OCI-LY7 (cell line): ENCODE measurements at regions not wholly inside any gene's neighbourhood (a gene's known extent, or its start where the extent isn't known, plus 50 kb on each side); places are given as distances from the start of the nearest gene placed in this dataset.

Source experiments
- BruUV-seq: library from RNA; stranded (reverse); fragments of 400-500 nt; replicated peaks from 2 replicates; lab custom pipeline; 2021; lab: Mats Ljungman, UMichigan
- CTCF ChIA-PET: fragments of 300-600 bp; sonication (Branson Sonifier 250); formaldehyde crosslinking; loops from one replicate; lab custom pipeline; 2022; ENCODE audit warnings: antibody characterized with exemption; ENCODE audit not compliant: unreplicated experiment; lab: Charles Lee
- POLR2A ChIA-PET: fragments of 300-600 bp; sonication (Branson Sonifier 250); formaldehyde crosslinking; loops from one replicate; lab custom pipeline; 2022; ENCODE audit warnings: antibody characterized with exemption; lab: Charles Lee
- DNase-seq: peaks from one replicate; pipeline ENCODE4 v3.0.0-alpha.2; 2015; ENCODE audit warnings: low spot score
- H2AFZ ChIP-seq: fragments of 200-600 bp; sonication (generic), shearing (Covaris generic); 2 replicates; pipeline ENCODE4 v1.6.1; 2014; ENCODE audit warnings: mild to moderate bottlenecking, antibody characterized with exemption, low read length, moderate library complexity
- H3K27ac ChIP-seq: fragments of 200-600 bp; sonication (generic); 2 replicates; pipeline ENCODE4 v1.5.1; 2014; ENCODE audit warnings: mixed run types, low read depth, mild to moderate bottlenecking, moderate library complexity, low read length, inconsistent platforms; ENCODE audit not compliant: poor library complexity, severe bottlenecking
- H3K36me3 ChIP-seq: fragments of 200-600 bp; sonication (generic); 2 replicates; pipeline ENCODE4 v1.6.1; 2014; ENCODE audit warnings: mild to moderate bottlenecking, antibody characterized with exemption, low read length, moderate library complexity, mixed read lengths; ENCODE audit not compliant: insufficient read depth
- H3K4me1 ChIP-seq: fragments of 200-600 bp; sonication (generic); 2 replicates; pipeline ENCODE4 v1.5.1; 2014; ENCODE audit warnings: mild to moderate bottlenecking, low read length; ENCODE audit not compliant: insufficient read depth, poor library complexity, severe bottlenecking
- H3K4me2 ChIP-seq: fragments of 200-600 bp; sonication (generic); 2 replicates; pipeline ENCODE4 v1.6.1; 2014; ENCODE audit warnings: mild to moderate bottlenecking, low read length
- H3K4me3 ChIP-seq: fragments of 200-600 bp; sonication (generic); 2 replicates; pipeline ENCODE4 v1.5.1; 2014; ENCODE audit warnings: mild to moderate bottlenecking, low read depth, low read length; ENCODE audit not compliant: poor library complexity, severe bottlenecking
- H3K79me2 ChIP-seq: fragments of 200-600 bp; sonication (generic); 2 replicates; pipeline ENCODE4 v1.6.1; 2016; ENCODE audit warnings: low read depth, mild to moderate bottlenecking, low read length, moderate library complexity, mixed read lengths; ENCODE audit not compliant: insufficient read depth
- H3K9me2 ChIP-seq: fragments of 200-600 bp; sonication (generic); 2 replicates; pipeline ENCODE4 v1.6.1; 2016; ENCODE audit warnings: mild to moderate bottlenecking, low read length, mixed read lengths; ENCODE audit not compliant: insufficient read depth
- H3K9me3 ChIP-seq: fragments of 200-600 bp; sonication (generic); 2 replicates; pipeline ENCODE4 v1.6.1; 2014; ENCODE audit warnings: mild to moderate bottlenecking, mixed run types, low read length, mixed read lengths
- H4K20me1 ChIP-seq: fragments of 200-600 bp; sonication (generic); 2 replicates; pipeline ENCODE4 v1.6.1; 2014; ENCODE audit warnings: mild to moderate bottlenecking, antibody characterized with exemption, low read length, moderate library complexity, mixed read lengths; ENCODE audit not compliant: insufficient read depth
- CTCF ChIP-seq: fragments of 200-600 bp; sonication (generic); conservative IDR thresholded peaks from 2 replicates; pipeline ENCODE4 v1.5.1; 2014; ENCODE audit warnings: mild to moderate bottlenecking, antibody characterized with exemption, low read length, moderate library complexity, mixed read lengths
- EZH2phosphoT487 ChIP-seq: fragments of 200-600 bp; sonication (generic); IDR thresholded peaks from 2 replicates; pipeline ENCODE4 v1.6.1; 2018; ENCODE audit warnings: low read depth, borderline replicate concordance, mild to moderate bottlenecking, mixed run types, antibody characterized with exemption, low read length, moderate library complexity, mixed read lengths
- intact Hi-C: fragments of 100-400 bp; cut with micrococcal nuclease; formaldehyde crosslinking; loops from one replicate; pipeline ENCODE4 v1.10.0; 2022; ENCODE audit not compliant: unreplicated experiment

- Histone ChIP-seq H3K4me1 (no peaks in the 10 kb centered on the region), H3K27ac (no peak overlapping the region), H4K20me1 (no peaks in the 10 kb centered on the region), H3K79me2 (no peaks in the 10 kb centered on the region), H3K36me3 (no peaks in the 10 kb centered on the region), H3K4me2 (no peak overlapping the region), H3K4me3 (no peak overlapping the region), H3K9me3 (no peaks in the 10 kb centered on the region), H3K9me2 (no peaks in the 10 kb centered on the region), H2AFZ (no peak overlapping the region)
- TF ChIP-seq CTCF (no peak), EZH2phosphoT487 (no peak)
- no peak for DNase-seq
- POLR2A ChIA-PET, result no interaction called here
- CTCF ChIA-PET, result no interaction called here
- BruUV-seq, result no TSS peak
- intact Hi-C loops, result no loop called here
Observed at GRCh38 chr18:61732854-61733253, 160.0 kb downstream of the RNF152 start.

DNA sequence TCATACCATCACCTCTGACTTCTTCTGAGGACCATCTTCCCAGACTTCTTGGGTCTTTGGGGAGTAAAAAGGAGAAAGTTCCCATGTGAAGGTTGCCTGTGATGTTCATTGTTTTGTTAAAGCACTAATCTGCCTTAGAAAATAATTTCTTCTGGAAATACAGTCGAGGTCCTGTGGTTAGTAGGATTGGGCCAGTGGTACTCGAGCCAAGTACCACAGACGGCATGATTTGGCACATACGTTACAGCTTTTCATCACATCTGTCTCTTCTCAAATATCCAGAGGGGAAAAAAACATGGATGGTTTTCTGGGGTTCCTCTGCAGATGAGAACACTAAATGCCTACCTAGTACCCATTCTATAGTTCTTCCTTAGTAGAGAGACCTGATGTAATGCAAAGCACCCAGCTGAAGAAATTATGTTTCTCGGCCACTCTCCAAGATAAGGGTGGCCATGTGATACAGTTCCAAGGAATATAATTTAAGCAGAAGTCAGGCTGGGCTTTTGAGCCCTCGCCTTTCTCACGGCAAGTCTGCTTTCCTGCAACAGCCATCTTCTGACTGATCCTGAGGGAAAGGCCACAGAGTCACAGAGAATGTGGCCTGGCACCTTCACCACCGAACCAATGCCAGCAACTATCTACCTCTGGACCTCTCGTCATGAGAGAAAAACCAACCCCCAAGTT lies 161.0 kb downstream of the RNF152 start:
- no peak overlapping the region for H2AFZ ChIP-seq
- no peaks in the 10 kb centered on the region for H3K9me2 ChIP-seq
- H3K4me2 ChIP-seq, result no peak overlapping the region
- no peaks in the 10 kb centered on the region for H3K36me3 ChIP-seq
- BruUV-seq, result no TSS peak
- H3K4me3 ChIP-seq, result no peak overlapping the region
- no peak overlapping the region for H3K27ac ChIP-seq
- ChIA-PET CTCF (no interaction called here), POLR2A (no interaction called here)
- DNase-seq, result no peak
- no peaks in the 10 kb centered on the region for H4K20me1 ChIP-seq
- H3K9me3 ChIP-seq, result no peaks in the 10 kb centered on the region
- no peaks in the 10 kb centered on the region for H3K79me2 ChIP-seq
- H3K4me1 ChIP-seq, result no peaks in the 10 kb centered on the region
- TF ChIP-seq EZH2phosphoT487 (no peak), CTCF (no peak)
- intact Hi-C loops, result no loop called here

GRCh38 chr18:61731178-61731577 lies 161.6 kb downstream of the RNF152 start:
- no peaks in the 10 kb centered on the region for H3K4me1 ChIP-seq
- H4K20me1 ChIP-seq, result no peaks in the 10 kb centered on the region
- H3K9me3 ChIP-seq, result no peaks in the 10 kb centered on the region
- CTCF ChIA-PET, result no interaction called here
- H3K4me3 ChIP-seq, result no peak overlapping the region
- no peak overlapping the region for H2AFZ ChIP-seq
- H3K36me3 ChIP-seq, result no peaks in the 10 kb centered on the region
- intact Hi-C loops, result no loop called here
- H3K9me2 ChIP-seq, result no peaks in the 10 kb centered on the region
- BruUV-seq, result no TSS peak
- no peaks in the 10 kb centered on the region for H3K79me2 ChIP-seq
- TF ChIP-seq CTCF (no peak), EZH2phosphoT487 (no peak)
- H3K27ac ChIP-seq, result no peak overlapping the region
- no peak for DNase-seq
- POLR2A ChIA-PET, result no interaction called here
- H3K4me2 ChIP-seq, result no peak overlapping the region
